Vagina (tissue), 2 donors: ENCODE measurements at regions not wholly inside any gene's neighbourhood (a gene's known extent, or its start where the extent isn't known, plus 50 kb on each side); places are given as distances from the start of the nearest gene placed in this dataset.

Experiments
- DNase-seq, 2 donors: peaks; one replicate each; pipeline ENCODE4 v3.0.0-alpha.2; 2017; ENCODE audit errors: extremely low spot score in 2 of 2
- H3K27ac ChIP-seq: fragments of 200-600 bp; sonication (generic); one replicate; pipeline ENCODE4 v1.5.1; 2019
- H3K27me3 ChIP-seq: fragments of 200-600 bp; sonication (generic); one replicate; pipeline ENCODE4 v1.5.1; 2019
- H3K36me3 ChIP-seq, 2 donors: fragments of 200-600 bp; sonication (generic); one replicate each; pipeline ENCODE4 v1.5.1; 2017 to 2019
- H3K4me1 ChIP-seq: fragments of 200-600 bp; sonication (generic); one replicate; pipeline ENCODE4 v1.5.1; 2019
- H3K4me3 ChIP-seq, 2 donors: fragments of 200-600 bp; sonication (generic); 1 replicate in 1 of 2; 2 replicates in 1 of 2; pipeline ENCODE4 v1.5.1; 2016 to 2019
- H3K9me3 ChIP-seq: fragments of 200-600 bp; sonication (generic); one replicate; pipeline ENCODE4 v1.5.1; 2019
- CTCF ChIP-seq, 3 experiments: fragments of 450-650 bp in 2 of 3; fragments of 200-600 bp in 1 of 3; sonication (generic) in 1 of 3; IDR thresholded peaks; one replicate each; pipeline ENCODE4 v1.5.1; 2017 to 2019; ENCODE audit warnings: antibody characterized with exemption in 3 of 3, mild to moderate bottlenecking in 2 of 3, moderate library complexity in 2 of 3
- POLR2A ChIP-seq, 2 donors: fragments of 450-650 bp; IDR thresholded peaks; one replicate each; pipeline ENCODE4 v1.6.1; 2017; ENCODE audit warnings: antibody characterized with exemption in 2 of 2, mild to moderate bottlenecking in 2 of 2, moderate library complexity in 2 of 2
- POLR2AphosphoS5 ChIP-seq, 2 donors: sonication (generic); formaldehyde crosslinking; IDR thresholded peaks; one replicate each; pipeline ENCODE4 v1.9.0; 2017; ENCODE audit warnings: antibody characterized with exemption in 2 of 2, mild to moderate bottlenecking in 2 of 2, low read depth in 1 of 2; ENCODE audit not compliant: insufficient read depth in 1 of 2
- intact Hi-C: fragments of 100-400 bp; cut with DNase I; formaldehyde crosslinking; loops from one replicate; pipeline ENCODE4 v1.15.1; 2023

DNA sequence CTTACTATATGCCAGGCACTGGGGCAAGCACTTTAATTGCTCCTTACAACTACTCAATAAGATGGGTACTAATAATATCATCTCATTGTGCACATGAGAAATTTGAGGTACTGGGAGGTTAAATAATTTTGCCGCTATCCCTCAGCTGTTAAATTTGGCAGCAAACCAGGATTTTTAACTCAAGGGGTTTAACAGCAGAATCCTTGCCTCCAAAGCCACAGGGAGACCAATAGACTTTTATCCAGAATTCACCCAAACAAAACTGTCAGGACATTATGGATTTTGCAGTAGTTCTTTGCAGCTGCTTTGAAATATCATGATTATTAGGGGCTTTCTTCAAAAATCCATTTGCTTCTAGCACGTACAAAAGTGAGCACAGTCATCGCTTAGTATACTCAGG lies 136.2 kb downstream of the RPS12 start:
- no peak overlapping the region for H3K4me3 ChIP-seq
- no peaks in the 10 kb centered on the region for H3K4me1 ChIP-seq
- DNase-seq = no peak
- no peaks in the 10 kb centered on the region for H3K27me3 ChIP-seq
- H3K36me3 ChIP-seq = no peaks in the 10 kb centered on the region
- H3K9me3 ChIP-seq = no peaks in the 10 kb centered on the region
- no peak overlapping the region for H3K27ac ChIP-seq
- intact Hi-C loops = no loop called here
- TF ChIP-seq POLR2AphosphoS5 (IDR thresholded peaks at IDR 0.05; ENCODE audit: insufficient read depth in 1 of 2, low read depth in 1 of 2) (no peak), CTCF (IDR thresholded peaks at IDR 0.05) (no peak), POLR2A (IDR thresholded peaks at IDR 0.05) (no peak)

GRCh38 chr6:132952031-132952867 lies 137.9 kb downstream of the RPS12 start:
- TF ChIP-seq POLR2A (IDR thresholded peaks at IDR 0.05) (no peak), CTCF (IDR thresholded peaks at IDR 0.05) (no peak), POLR2AphosphoS5 (IDR thresholded peaks at IDR 0.05; ENCODE audit: insufficient read depth in 1 of 2, low read depth in 1 of 2) (no peak)
- intact Hi-C loops = no loop called here

GRCh38 chr6:132952986-132953385 lies 138.6 kb downstream of the RPS12 start:
- TF ChIP-seq POLR2AphosphoS5 (IDR thresholded peaks at IDR 0.05; ENCODE audit: insufficient read depth in 1 of 2, low read depth in 1 of 2) = no peak
- no peak for TF ChIP-seq CTCF (IDR thresholded peaks at IDR 0.05)
- no peak for TF ChIP-seq POLR2A (IDR thresholded peaks at IDR 0.05)
- no peak overlapping the region for H3K4me3 ChIP-seq
- intact Hi-C loops = no loop called here
- no peak overlapping the region for H3K27ac ChIP-seq
- H3K27me3 ChIP-seq = no peaks in the 10 kb centered on the region
- H3K4me1 ChIP-seq = no peaks in the 10 kb centered on the region
- no peaks in the 10 kb centered on the region for H3K36me3 ChIP-seq
- no peaks in the 10 kb centered on the region for H3K9me3 ChIP-seq
- DNase-seq = no peak

More at GRCh38 chr6:132952031-132952867, 137.9 kb downstream of the RPS12 start:
- Histone ChIP-seq H3K4me3 (no peak overlapping the region), H3K27me3 (no peaks in the 10 kb centered on the region), H3K27ac (no peak overlapping the region), H3K4me1 (no peaks in the 10 kb centered on the region), H3K36me3 (no peaks in the 10 kb centered on the region), H3K9me3 (no peaks in the 10 kb centered on the region)
- no peak for DNase-seq

DNA sequence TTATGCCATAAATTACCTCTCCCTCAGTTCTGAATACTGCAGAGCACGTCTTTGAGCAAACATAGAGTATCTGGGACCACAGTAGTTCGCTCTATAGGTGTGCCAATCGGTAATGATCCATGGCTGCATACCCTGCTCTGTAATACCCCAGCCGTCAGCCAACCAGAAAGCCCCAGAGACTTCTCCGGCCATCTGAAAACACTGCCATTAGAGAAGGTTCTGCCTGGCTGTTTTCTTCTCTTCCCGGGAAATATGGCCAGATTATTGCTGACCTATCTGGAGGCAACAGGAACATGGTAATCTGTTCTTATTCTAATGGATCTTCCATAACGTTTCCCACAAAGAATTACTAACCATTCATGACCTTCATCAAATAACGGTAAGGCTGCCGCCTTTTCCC lies 139.9 kb downstream of the RPS12 start:
- Histone ChIP-seq H3K27ac (no peak overlapping the region), H3K9me3 (no peaks in the 10 kb centered on the region), H3K4me3 (no peak overlapping the region), H3K36me3 (no peaks in the 10 kb centered on the region), H3K4me1 (no peaks in the 10 kb centered on the region), H3K27me3 (no peaks in the 10 kb centered on the region)
- DNase-seq = no peak
- intact Hi-C loops = no loop called here
- TF ChIP-seq POLR2A (IDR thresholded peaks at IDR 0.05) (no peak), POLR2AphosphoS5 (IDR thresholded peaks at IDR 0.05; ENCODE audit: insufficient read depth in 1 of 2, low read depth in 1 of 2) (no peak), CTCF (IDR thresholded peaks at IDR 0.05) (no peak)

DNA sequence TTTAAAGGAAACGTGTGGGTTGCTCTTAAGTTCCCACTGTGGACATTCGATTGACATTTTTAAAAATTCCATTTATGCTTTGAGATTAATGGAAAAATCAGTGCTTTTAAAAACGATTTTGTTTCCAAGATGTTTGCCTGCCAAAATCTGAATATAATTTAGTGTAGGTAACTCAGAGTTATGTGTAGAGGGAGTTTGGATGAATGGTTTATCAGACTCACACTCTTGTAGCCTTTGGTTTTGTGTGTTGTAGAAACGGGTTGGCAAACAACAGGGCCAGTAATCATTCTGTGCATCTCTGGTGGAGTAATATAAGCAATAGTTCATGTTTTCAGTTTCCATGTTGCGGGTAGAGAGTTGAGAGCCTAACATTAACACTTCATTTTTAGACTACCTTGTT lies 140.6 kb downstream of the RPS12 start:
- no peak overlapping the region for H3K27ac ChIP-seq
- TF ChIP-seq POLR2A (IDR thresholded peaks at IDR 0.05) (no peak), POLR2AphosphoS5 (IDR thresholded peaks at IDR 0.05; ENCODE audit: insufficient read depth in 1 of 2, low read depth in 1 of 2) (no peak)
- H3K27me3 ChIP-seq = no peaks in the 10 kb centered on the region
- H3K36me3 ChIP-seq = no peaks in the 10 kb centered on the region
- H3K4me3 ChIP-seq = no peak overlapping the region
- no peak for DNase-seq
- H3K9me3 ChIP-seq = no peaks in the 10 kb centered on the region
- intact Hi-C loops = no loop called here
- no peaks in the 10 kb centered on the region for H3K4me1 ChIP-seq
